Calu3 (cell line): ENCODE measurements at regions not wholly inside any gene's neighbourhood (a gene's known extent, or its start where the extent isn't known, plus 50 kb on each side); places are given as distances from the start of the nearest gene placed in this dataset.

ENCODE experiments used
- BruUV-seq: library from RNA; stranded (reverse); fragments of 400-500 nt; replicated peaks from 2 replicates; lab custom pipeline; 2021; lab: Mats Ljungman, UMichigan
- CTCF ChIA-PET: fragments of 300-600 bp; sonication (Branson Sonifier 250); formaldehyde crosslinking; loops from one replicate; lab custom pipeline; 2022; ENCODE audit warnings: antibody characterized with exemption; lab: Charles Lee
- DNase-seq: peaks from one replicate; pipeline ENCODE4 v3.0.0; 2022
- H3K27ac Mint-ChIP-seq: one replicate; pipeline ENCODE4 v1.8.0; 2022; ENCODE audit warnings: mixed read lengths; ENCODE audit not compliant: unreplicated experiment
- H3K27me3 Mint-ChIP-seq: one replicate; pipeline ENCODE4 v1.8.0; 2022; ENCODE audit warnings: mixed read lengths; ENCODE audit not compliant: unreplicated experiment
- H3K36me3 Mint-ChIP-seq: one replicate; pipeline ENCODE4 v1.8.0; 2022; ENCODE audit warnings: mild to moderate bottlenecking, moderate library complexity, mixed read lengths; ENCODE audit not compliant: insufficient read depth, unreplicated experiment
- H3K4me1 Mint-ChIP-seq: one replicate; pipeline ENCODE4 v1.8.0; 2022; ENCODE audit warnings: mild to moderate bottlenecking, low read depth, mixed read lengths; ENCODE audit not compliant: unreplicated experiment
- H3K4me3 Mint-ChIP-seq: one replicate; pipeline ENCODE4 v1.8.0; 2022; ENCODE audit warnings: mild to moderate bottlenecking, low read depth, moderate library complexity, mixed read lengths; ENCODE audit not compliant: unreplicated experiment
- H3K9me3 Mint-ChIP-seq: one replicate; pipeline ENCODE4 v1.8.0; 2022; ENCODE audit warnings: low read depth, mixed read lengths; ENCODE audit not compliant: unreplicated experiment
- CTCF ChIP-seq: fragments of 200-600 bp; IDR thresholded peaks from one replicate; pipeline ENCODE4 v1.8.0; 2022; ENCODE audit warnings: antibody characterized with exemption; ENCODE audit not compliant: unreplicated experiment
- intact Hi-C: fragments of 100-400 bp; cut with micrococcal nuclease; formaldehyde crosslinking; loops from one replicate; pipeline ENCODE4 v1.10.0; 2022; ENCODE audit not compliant: unreplicated experiment

- Mint-ChIP-seq H3K27ac (peak overlapping the region; percentile 65), H3K4me1 (peaks cover 8% of the 10 kb centered on the region), H3K9me3 (no peaks in the 10 kb centered on the region), H3K27me3 (no peaks in the 10 kb centered on the region), H3K36me3 (no peaks in the 10 kb centered on the region), H3K4me3 (no peak overlapping the region)
- CTCF ChIA-PET, result interaction anchor here (0.7 to 1.0 kb wide), 2 partner anchors 53 to 364 kb away, joined by 3 to 4 read pairs; partner anchors contain the start of gene GHR
- no TSS peak for BruUV-seq
- no peak for TF ChIP-seq CTCF
- no peak for DNase-seq
- intact Hi-C loops, result loop anchor here (10.0 kb wide), 1 partner anchor 826 kb away; no protein-coding TSS in a partner anchor
Measured at GRCh38 chr5:42059291-42059690, 134.2 kb downstream of the FBXO4 start.

- CTCF ChIA-PET, result interaction anchor here (1.0 kb wide), 1 partner anchor 363 kb away, joined by 4 read pairs; the partner anchor contains the start of gene GHR
- no TSS peak for BruUV-seq
- H3K36me3 Mint-ChIP-seq, result no peaks in the 10 kb centered on the region
- TF ChIP-seq CTCF, result no peak
- intact Hi-C loops, result loop anchor here (10.0 kb wide), 1 partner anchor 825 kb away; no protein-coding TSS in a partner anchor
- no peaks in the 10 kb centered on the region for H3K9me3 Mint-ChIP-seq
- peaks cover 8% of the 10 kb centered on the region for H3K4me1 Mint-ChIP-seq
- no peaks in the 10 kb centered on the region for H3K27me3 Mint-ChIP-seq
- no peak overlapping the region for H3K27ac Mint-ChIP-seq
- no peak overlapping the region for H3K4me3 Mint-ChIP-seq
- DNase-seq, result no peak
Measured at GRCh38 chr5:42059778-42060464, 134.8 kb downstream of the FBXO4 start.

- no peaks in the 10 kb centered on the region for H3K27me3 Mint-ChIP-seq
- intact Hi-C loops, result no loop called here
- H3K27ac Mint-ChIP-seq, result no peak overlapping the region
- no peak for DNase-seq
- no TSS peak for BruUV-seq
- peaks cover 8% of the 10 kb centered on the region for H3K4me1 Mint-ChIP-seq
- no peaks in the 10 kb centered on the region for H3K9me3 Mint-ChIP-seq
- H3K4me3 Mint-ChIP-seq, result no peak overlapping the region
- CTCF ChIA-PET, result no interaction called here
- TF ChIP-seq CTCF, result no peak
- no peaks in the 10 kb centered on the region for H3K36me3 Mint-ChIP-seq
Measured at GRCh38 chr5:42061121-42061520, 136.0 kb downstream of the FBXO4 start.

GRCh38 chr5:42064821-42065220, 139.7 kb downstream of the FBXO4 start:
- no peaks in the 10 kb centered on the region for H3K36me3 Mint-ChIP-seq
- DNase-seq, result no peak
- H3K4me1 Mint-ChIP-seq, result peaks cover 4% of the 10 kb centered on the region
- intact Hi-C loops, result no loop called here
- CTCF ChIA-PET, result no interaction called here
- H3K27me3 Mint-ChIP-seq, result no peaks in the 10 kb centered on the region
- H3K27ac Mint-ChIP-seq, result no peak overlapping the region
- no TSS peak for BruUV-seq
- TF ChIP-seq CTCF, result no peak
- H3K4me3 Mint-ChIP-seq, result no peak overlapping the region
- H3K9me3 Mint-ChIP-seq, result no peaks in the 10 kb centered on the region
